ENCODE measurements at regions not wholly inside any gene's neighbourhood (a gene's known extent, or its start where the extent isn't known, plus 50 kb on each side); places are given as distances from the start of the nearest gene placed in this dataset.

DNA sequence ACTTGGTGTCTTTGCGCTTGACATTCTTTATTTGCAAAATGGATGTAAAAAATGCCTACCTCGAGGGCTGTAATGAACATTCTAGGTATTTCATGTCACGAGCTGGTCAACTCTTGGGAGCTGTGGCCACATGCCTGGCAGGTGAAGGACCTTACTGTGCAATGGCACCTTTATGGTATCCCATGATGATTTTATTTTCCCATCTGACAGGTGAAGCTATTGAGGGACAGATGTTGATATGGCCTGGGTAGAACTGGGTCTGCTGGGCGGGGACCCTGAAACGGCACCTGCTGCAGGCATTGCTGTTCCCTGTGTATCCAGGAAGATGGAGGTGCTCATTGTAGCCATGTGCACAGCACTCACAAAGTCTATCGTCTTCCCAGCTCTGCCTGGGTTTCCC, 332.2 kb downstream of the TEX29 start:
- no peak for DNase-seq (ENCODE audit: insufficient read length, low spot score, missing footprints)
- Histone ChIP-seq H4K20me1 (ENCODE audit: insufficient read depth, low read length) (no peaks in the 10 kb centered on the region), H2AFZ (ENCODE audit: low read length) (no peak overlapping the region), H3K79me2 (ENCODE audit: insufficient read depth, low read length) (no peaks in the 10 kb centered on the region), H3K27me3 (ENCODE audit: insufficient read depth, low read length) (no peaks in the 10 kb centered on the region), H3K4me2 (ENCODE audit: insufficient read depth, low read length) (no peak overlapping the region), H3K4me1 (ENCODE audit: insufficient read depth, low read length) (no peaks in the 10 kb centered on the region), H3K27ac (ENCODE audit: low read depth, low read length) (no peak overlapping the region), H3K9me3 (ENCODE audit: low read depth, low read length) (no peaks in the 10 kb centered on the region), H3K36me3 (ENCODE audit: insufficient read depth, low read length) (no peaks in the 10 kb centered on the region), H3K4me3 (ENCODE audit: insufficient read depth, low read length) (no peak overlapping the region)
- TF ChIP-seq, protein P1, sequence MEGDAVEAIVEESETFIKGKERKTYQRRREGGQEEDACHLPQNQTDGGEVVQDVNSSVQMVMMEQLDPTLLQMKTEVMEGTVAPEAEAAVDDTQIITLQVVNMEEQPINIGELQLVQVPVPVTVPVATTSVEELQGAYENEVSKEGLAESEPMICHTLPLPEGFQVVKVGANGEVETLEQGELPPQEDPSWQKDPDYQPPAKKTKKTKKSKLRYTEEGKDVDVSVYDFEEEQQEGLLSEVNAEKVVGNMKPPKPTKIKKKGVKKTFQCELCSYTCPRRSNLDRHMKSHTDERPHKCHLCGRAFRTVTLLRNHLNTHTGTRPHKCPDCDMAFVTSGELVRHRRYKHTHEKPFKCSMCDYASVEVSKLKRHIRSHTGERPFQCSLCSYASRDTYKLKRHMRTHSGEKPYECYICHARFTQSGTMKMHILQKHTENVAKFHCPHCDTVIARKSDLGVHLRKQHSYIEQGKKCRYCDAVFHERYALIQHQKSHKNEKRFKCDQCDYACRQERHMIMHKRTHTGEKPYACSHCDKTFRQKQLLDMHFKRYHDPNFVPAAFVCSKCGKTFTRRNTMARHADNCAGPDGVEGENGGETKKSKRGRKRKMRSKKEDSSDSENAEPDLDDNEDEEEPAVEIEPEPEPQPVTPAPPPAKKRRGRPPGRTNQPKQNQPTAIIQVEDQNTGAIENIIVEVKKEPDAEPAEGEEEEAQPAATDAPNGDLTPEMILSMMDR (IDR thresholded peaks at IDR 0.05; ENCODE audit: extremely low read depth, low read depth, low read length), result no peak

GRCh38 chr13:111654531-111654930, 334.1 kb downstream of the TEX29 start:
- DNase-seq (ENCODE audit: insufficient read length, low spot score, missing footprints), result no peak
- Histone ChIP-seq H4K20me1 (ENCODE audit: insufficient read depth, low read length) (no peaks in the 10 kb centered on the region), H3K9me3 (ENCODE audit: low read depth, low read length) (no peaks in the 10 kb centered on the region)

DNA sequence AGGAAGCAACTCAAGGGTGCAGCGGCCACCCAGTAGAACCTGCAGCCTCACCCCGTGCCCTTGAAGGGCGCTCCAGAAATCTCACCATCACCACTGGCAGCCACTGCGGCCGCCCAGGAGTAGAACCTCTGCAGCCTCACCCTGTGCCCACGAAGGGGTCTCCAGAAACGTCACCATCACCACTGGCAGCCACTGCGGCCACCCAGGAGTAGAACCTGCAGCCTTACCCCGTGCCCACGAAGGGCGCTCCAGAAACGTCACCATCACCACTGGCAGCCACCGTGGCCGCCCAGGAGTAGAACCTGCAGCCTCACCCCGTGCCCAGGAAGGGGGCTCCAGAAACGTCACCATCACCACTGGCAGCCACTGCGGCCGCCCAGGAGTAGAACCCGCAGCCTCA, 336.0 kb downstream of the TEX29 start:
- H3K27me3 ChIP-seq (ENCODE audit: insufficient read depth, low read length), result no peaks in the 10 kb centered on the region
- no peak overlapping the region for H3K27ac ChIP-seq (ENCODE audit: low read depth, low read length)
- H3K36me3 ChIP-seq (ENCODE audit: insufficient read depth, low read length), result no peaks in the 10 kb centered on the region
- no peak overlapping the region for H3K4me3 ChIP-seq (ENCODE audit: insufficient read depth, low read length)
- H2AFZ ChIP-seq (ENCODE audit: low read length), result no peak overlapping the region
- DNase-seq (ENCODE audit: insufficient read length, low spot score, missing footprints), result no peak
- H3K4me1 ChIP-seq (ENCODE audit: insufficient read depth, low read length), result no peaks in the 10 kb centered on the region
- no peak overlapping the region for H3K4me2 ChIP-seq (ENCODE audit: insufficient read depth, low read length)
- no peaks in the 10 kb centered on the region for H4K20me1 ChIP-seq (ENCODE audit: insufficient read depth, low read length)
- H3K9me3 ChIP-seq (ENCODE audit: low read depth, low read length), result no peaks in the 10 kb centered on the region
- H3K79me2 ChIP-seq (ENCODE audit: insufficient read depth, low read length), result no peaks in the 10 kb centered on the region
- TF ChIP-seq, protein P1 (IDR thresholded peaks at IDR 0.05; ENCODE audit: extremely low read depth, low read depth, low read length), result no peak

More at GRCh38 chr13:111654531-111654930, 334.1 kb downstream of the TEX29 start:
- no peak overlapping the region for H3K27ac ChIP-seq (ENCODE audit: low read depth, low read length)
- no peaks in the 10 kb centered on the region for H3K4me1 ChIP-seq (ENCODE audit: insufficient read depth, low read length)
- no peaks in the 10 kb centered on the region for H3K36me3 ChIP-seq (ENCODE audit: insufficient read depth, low read length)
- H3K4me2 ChIP-seq (ENCODE audit: insufficient read depth, low read length), result no peak overlapping the region
- no peaks in the 10 kb centered on the region for H3K79me2 ChIP-seq (ENCODE audit: insufficient read depth, low read length)
- TF ChIP-seq, protein P1 (IDR thresholded peaks at IDR 0.05; ENCODE audit: extremely low read depth, low read depth, low read length), result no peak
- H3K27me3 ChIP-seq (ENCODE audit: insufficient read depth, low read length), result no peaks in the 10 kb centered on the region
- H2AFZ ChIP-seq (ENCODE audit: low read length), result no peak overlapping the region
- no peak overlapping the region for H3K4me3 ChIP-seq (ENCODE audit: insufficient read depth, low read length)

DNA sequence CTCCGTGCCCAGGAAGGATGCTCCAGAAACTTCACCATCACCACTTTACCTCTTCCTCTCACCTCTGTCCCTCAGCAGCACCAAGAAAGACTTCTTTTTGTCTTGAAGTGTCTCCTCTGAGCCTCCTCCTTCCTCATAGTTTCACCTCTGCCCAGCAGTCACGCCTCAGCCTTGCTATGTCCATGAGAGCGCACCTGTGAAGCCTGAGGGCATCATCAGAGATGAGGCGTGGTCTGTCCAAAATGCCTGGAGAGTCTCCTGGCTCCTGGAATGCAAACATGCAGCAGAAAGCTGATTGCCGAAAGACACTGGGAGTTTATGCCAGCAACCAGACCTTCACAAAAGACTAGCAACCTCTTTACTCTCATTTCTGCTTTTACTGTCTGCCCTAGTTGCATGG, 336.6 kb downstream of the TEX29 start:
- H3K9me3 ChIP-seq (ENCODE audit: low read depth, low read length), result no peaks in the 10 kb centered on the region
- H2AFZ ChIP-seq (ENCODE audit: low read length), result no peak overlapping the region
- TF ChIP-seq, protein P1 (IDR thresholded peaks at IDR 0.05; ENCODE audit: extremely low read depth, low read depth, low read length), result no peak
- H3K27ac ChIP-seq (ENCODE audit: low read depth, low read length), result no peak overlapping the region
- DNase-seq (ENCODE audit: insufficient read length, low spot score, missing footprints), result no peak
- H4K20me1 ChIP-seq (ENCODE audit: insufficient read depth, low read length), result no peaks in the 10 kb centered on the region
- no peaks in the 10 kb centered on the region for H3K79me2 ChIP-seq (ENCODE audit: insufficient read depth, low read length)
- no peaks in the 10 kb centered on the region for H3K36me3 ChIP-seq (ENCODE audit: insufficient read depth, low read length)
- H3K4me2 ChIP-seq (ENCODE audit: insufficient read depth, low read length), result no peak overlapping the region
- H3K4me3 ChIP-seq (ENCODE audit: insufficient read depth, low read length), result no peak overlapping the region
- no peaks in the 10 kb centered on the region for H3K27me3 ChIP-seq (ENCODE audit: insufficient read depth, low read length)
- no peaks in the 10 kb centered on the region for H3K4me1 ChIP-seq (ENCODE audit: insufficient read depth, low read length)
